ENCODE measurements at regions not wholly inside any gene's neighbourhood (a gene's known extent, or its start where the extent isn't known, plus 50 kb on each side); places are given as distances from the start of the nearest gene placed in this dataset.

- Histone ChIP-seq H3K27me3 (ENCODE audit: low read length) (no peaks in the 10 kb centered on the region), H3K36me3 (ENCODE audit: low read depth, low read length) (no peaks in the 10 kb centered on the region), H4K20me1 (ENCODE audit: low read length) (no peaks in the 10 kb centered on the region), H3K9ac (ENCODE audit: low read length) (no peak overlapping the region), H3K4me1 (ENCODE audit: insufficient read depth, low read length) (no peaks in the 10 kb centered on the region; the same call in 1 of the 2 replicates), H3K9me3 (ENCODE audit: low read length) (no peaks in the 10 kb centered on the region), H3K9me2 (replicated peaks; ENCODE audit: low read length) (no peaks in the 10 kb centered on the region), H3K4me2 (ENCODE audit: low read length) (no peak overlapping the region), H3F3A (ENCODE audit: low read length, unreplicated experiment) (no peaks in the 10 kb centered on the region), H2AFZ (ENCODE audit: low read length) (no peak overlapping the region), H3K27ac (ENCODE audit: low read length) (no peak overlapping the region), H3K79me2 (ENCODE audit: low read length) (no peaks in the 10 kb centered on the region), H3K4me3 (ENCODE audit: low read length) (no peak overlapping the region)
- TF ChIP-seq CTCF (conservative IDR thresholded peaks at IDR 0.05; ENCODE audit: low read depth, low read length) (no peak), EZH2phosphoT487 (IDR thresholded peaks at IDR 0.05; ENCODE audit: borderline replicate concordance, low read length) (no peak), EZH2 (IDR thresholded peaks at IDR 0.05; ENCODE audit: low read length, unreplicated experiment) (no peak)
- ATAC-seq (no peak), DNase-seq (no peak)
- ChIA-PET CTCF (no interaction called here), POLR2A (ENCODE audit: unreplicated experiment) (no interaction called here)
- BruUV-seq (replicated peaks), result no TSS peak
- intact Hi-C loops (cut with micrococcal nuclease), result no loop called here
Measured at GRCh38 chr14:40674502-40674901, 932.2 kb upstream of the LRFN5 start.

- Histone ChIP-seq H3K9ac (ENCODE audit: low read length) (no peak overlapping the region), H2AFZ (ENCODE audit: low read length) (no peak overlapping the region), H3K9me3 (ENCODE audit: low read length) (no peaks in the 10 kb centered on the region), H3K27me3 (ENCODE audit: low read length) (no peaks in the 10 kb centered on the region), H3K79me2 (ENCODE audit: low read length) (no peaks in the 10 kb centered on the region), H3K27ac (ENCODE audit: low read length) (no peak overlapping the region), H3K4me1 (ENCODE audit: insufficient read depth, low read length) (no peaks in the 10 kb centered on the region), H3K4me2 (ENCODE audit: low read length) (no peak overlapping the region), H3K9me2 (replicated peaks; ENCODE audit: low read length) (no peaks in the 10 kb centered on the region), H4K20me1 (ENCODE audit: low read length) (no peaks in the 10 kb centered on the region), H3F3A (ENCODE audit: low read length, unreplicated experiment) (no peaks in the 10 kb centered on the region), H3K4me3 (ENCODE audit: low read length) (no peak overlapping the region), H3K36me3 (ENCODE audit: low read depth, low read length) (no peaks in the 10 kb centered on the region)
- no peak for ATAC-seq
- intact Hi-C loops (cut with micrococcal nuclease), result no loop called here
- ChIA-PET POLR2A (ENCODE audit: unreplicated experiment) (no interaction called here), CTCF (no interaction called here)
- no peak for TF ChIP-seq CTCF (conservative IDR thresholded peaks at IDR 0.05; ENCODE audit: low read depth, low read length)
- no peak for TF ChIP-seq EZH2 (IDR thresholded peaks at IDR 0.05; ENCODE audit: low read length, unreplicated experiment)
- TF ChIP-seq EZH2phosphoT487 (IDR thresholded peaks at IDR 0.05; ENCODE audit: borderline replicate concordance, low read length), result no peak
- no peak for DNase-seq
- no TSS peak for BruUV-seq (replicated peaks)
Measured at GRCh38 chr14:40656311-40656710, 950.4 kb upstream of the LRFN5 start.

GRCh38 chr14:40652089-40652691 is 954.5 kb upstream of the LRFN5 start:
- Histone ChIP-seq H3K9me2 (replicated peaks; ENCODE audit: low read length) (no peaks in the 10 kb centered on the region), H3K9ac (ENCODE audit: low read length) (no peak overlapping the region), H3K4me2 (ENCODE audit: low read length) (no peak overlapping the region), H2AFZ (ENCODE audit: low read length) (no peak overlapping the region), H4K20me1 (ENCODE audit: low read length) (no peaks in the 10 kb centered on the region), H3K4me3 (ENCODE audit: low read length) (no peak overlapping the region), H3K9me3 (ENCODE audit: low read length) (no peaks in the 10 kb centered on the region), H3K4me1 (ENCODE audit: insufficient read depth, low read length) (no peaks in the 10 kb centered on the region), H3K36me3 (ENCODE audit: low read depth, low read length) (no peaks in the 10 kb centered on the region), H3K27ac (ENCODE audit: low read length) (no peak overlapping the region), H3K27me3 (ENCODE audit: low read length) (no peaks in the 10 kb centered on the region), H3F3A (ENCODE audit: low read length, unreplicated experiment) (no peaks in the 10 kb centered on the region), H3K79me2 (ENCODE audit: low read length) (no peaks in the 10 kb centered on the region)
- BruUV-seq (replicated peaks), result no TSS peak
- DNase-seq (no peak), ATAC-seq (no peak)
- intact Hi-C loops (cut with micrococcal nuclease), result no loop called here
- CTCF ChIA-PET, result no interaction called here
- POLR2A ChIA-PET (ENCODE audit: unreplicated experiment), result no interaction called here
- TF ChIP-seq EZH2 (IDR thresholded peaks at IDR 0.05; ENCODE audit: low read length, unreplicated experiment) (no peak), EZH2phosphoT487 (IDR thresholded peaks at IDR 0.05; ENCODE audit: borderline replicate concordance, low read length) (no peak), CTCF (conservative IDR thresholded peaks at IDR 0.05; ENCODE audit: low read depth, low read length) (no peak)
